ENCODE measurements at regions not wholly inside any gene's neighbourhood (a gene's known extent, or its start where the extent isn't known, plus 50 kb on each side); places are given as distances from the start of the nearest gene placed in this dataset.

DNA sequence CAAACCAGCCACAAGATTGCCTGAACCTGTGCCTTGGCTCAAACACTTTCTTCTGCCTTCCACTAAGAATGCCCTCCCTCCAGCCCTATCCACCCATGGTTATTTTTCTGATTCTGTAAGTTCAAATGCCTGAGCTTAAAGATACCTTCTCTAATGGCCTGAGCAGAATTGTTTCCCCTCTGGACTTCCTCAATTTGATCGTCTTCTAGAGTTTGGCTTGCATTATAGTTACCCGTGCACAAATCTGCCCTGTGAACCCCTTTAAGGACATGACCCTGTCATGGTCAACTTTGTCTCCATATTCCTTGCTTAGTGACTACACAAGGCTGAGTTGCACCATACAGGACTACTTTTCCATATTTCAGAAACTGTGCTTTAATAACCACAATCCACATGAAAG lies 481.0 kb downstream of the FOXO1 start:
- ATAC-seq, result no peak
- TF ChIP-seq POLR2AphosphoS5 (IDR thresholded peaks at IDR 0.05; ENCODE audit: low read depth) (no peak), EZH2phosphoT487 (IDR thresholded peaks at IDR 0.05; ENCODE audit: unreplicated experiment) (no peak), STAT1 (IDR thresholded peaks at IDR 0.05; ENCODE audit: unreplicated experiment) (no peak), CREB1 (CRISPR knock-in tag; IDR thresholded peaks at IDR 0.05; ENCODE audit: low read depth) (no peak), NANOG (IDR thresholded peaks at IDR 0.05; ENCODE audit: borderline replicate concordance) (no peak), ZNF114 (CRISPR knock-in tag; IDR thresholded peaks at IDR 0.05) (no peak), ZNF331 (CRISPR knock-in tag; IDR thresholded peaks at IDR 0.05; ENCODE audit: low read depth) (no peak), EZH2 (IDR thresholded peaks at IDR 0.05; ENCODE audit: low read depth, unreplicated experiment) (no peak), JUNB (IDR thresholded peaks at IDR 0.05; ENCODE audit: unreplicated experiment) (no peak)
- TF ChIP-seq, protein P1, sequence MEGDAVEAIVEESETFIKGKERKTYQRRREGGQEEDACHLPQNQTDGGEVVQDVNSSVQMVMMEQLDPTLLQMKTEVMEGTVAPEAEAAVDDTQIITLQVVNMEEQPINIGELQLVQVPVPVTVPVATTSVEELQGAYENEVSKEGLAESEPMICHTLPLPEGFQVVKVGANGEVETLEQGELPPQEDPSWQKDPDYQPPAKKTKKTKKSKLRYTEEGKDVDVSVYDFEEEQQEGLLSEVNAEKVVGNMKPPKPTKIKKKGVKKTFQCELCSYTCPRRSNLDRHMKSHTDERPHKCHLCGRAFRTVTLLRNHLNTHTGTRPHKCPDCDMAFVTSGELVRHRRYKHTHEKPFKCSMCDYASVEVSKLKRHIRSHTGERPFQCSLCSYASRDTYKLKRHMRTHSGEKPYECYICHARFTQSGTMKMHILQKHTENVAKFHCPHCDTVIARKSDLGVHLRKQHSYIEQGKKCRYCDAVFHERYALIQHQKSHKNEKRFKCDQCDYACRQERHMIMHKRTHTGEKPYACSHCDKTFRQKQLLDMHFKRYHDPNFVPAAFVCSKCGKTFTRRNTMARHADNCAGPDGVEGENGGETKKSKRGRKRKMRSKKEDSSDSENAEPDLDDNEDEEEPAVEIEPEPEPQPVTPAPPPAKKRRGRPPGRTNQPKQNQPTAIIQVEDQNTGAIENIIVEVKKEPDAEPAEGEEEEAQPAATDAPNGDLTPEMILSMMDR (conservative IDR thresholded peaks at IDR 0.05; ENCODE audit: low read depth in 2 of 2), result no peak
- TF ChIP-seq, protein P2, sequence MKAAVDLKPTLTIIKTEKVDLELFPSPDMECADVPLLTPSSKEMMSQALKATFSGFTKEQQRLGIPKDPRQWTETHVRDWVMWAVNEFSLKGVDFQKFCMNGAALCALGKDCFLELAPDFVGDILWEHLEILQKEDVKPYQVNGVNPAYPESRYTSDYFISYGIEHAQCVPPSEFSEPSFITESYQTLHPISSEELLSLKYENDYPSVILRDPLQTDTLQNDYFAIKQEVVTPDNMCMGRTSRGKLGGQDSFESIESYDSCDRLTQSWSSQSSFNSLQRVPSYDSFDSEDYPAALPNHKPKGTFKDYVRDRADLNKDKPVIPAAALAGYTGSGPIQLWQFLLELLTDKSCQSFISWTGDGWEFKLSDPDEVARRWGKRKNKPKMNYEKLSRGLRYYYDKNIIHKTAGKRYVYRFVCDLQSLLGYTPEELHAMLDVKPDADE (IDR thresholded peaks at IDR 0.05), result no peak
- TF ChIP-seq, protein P3, sequence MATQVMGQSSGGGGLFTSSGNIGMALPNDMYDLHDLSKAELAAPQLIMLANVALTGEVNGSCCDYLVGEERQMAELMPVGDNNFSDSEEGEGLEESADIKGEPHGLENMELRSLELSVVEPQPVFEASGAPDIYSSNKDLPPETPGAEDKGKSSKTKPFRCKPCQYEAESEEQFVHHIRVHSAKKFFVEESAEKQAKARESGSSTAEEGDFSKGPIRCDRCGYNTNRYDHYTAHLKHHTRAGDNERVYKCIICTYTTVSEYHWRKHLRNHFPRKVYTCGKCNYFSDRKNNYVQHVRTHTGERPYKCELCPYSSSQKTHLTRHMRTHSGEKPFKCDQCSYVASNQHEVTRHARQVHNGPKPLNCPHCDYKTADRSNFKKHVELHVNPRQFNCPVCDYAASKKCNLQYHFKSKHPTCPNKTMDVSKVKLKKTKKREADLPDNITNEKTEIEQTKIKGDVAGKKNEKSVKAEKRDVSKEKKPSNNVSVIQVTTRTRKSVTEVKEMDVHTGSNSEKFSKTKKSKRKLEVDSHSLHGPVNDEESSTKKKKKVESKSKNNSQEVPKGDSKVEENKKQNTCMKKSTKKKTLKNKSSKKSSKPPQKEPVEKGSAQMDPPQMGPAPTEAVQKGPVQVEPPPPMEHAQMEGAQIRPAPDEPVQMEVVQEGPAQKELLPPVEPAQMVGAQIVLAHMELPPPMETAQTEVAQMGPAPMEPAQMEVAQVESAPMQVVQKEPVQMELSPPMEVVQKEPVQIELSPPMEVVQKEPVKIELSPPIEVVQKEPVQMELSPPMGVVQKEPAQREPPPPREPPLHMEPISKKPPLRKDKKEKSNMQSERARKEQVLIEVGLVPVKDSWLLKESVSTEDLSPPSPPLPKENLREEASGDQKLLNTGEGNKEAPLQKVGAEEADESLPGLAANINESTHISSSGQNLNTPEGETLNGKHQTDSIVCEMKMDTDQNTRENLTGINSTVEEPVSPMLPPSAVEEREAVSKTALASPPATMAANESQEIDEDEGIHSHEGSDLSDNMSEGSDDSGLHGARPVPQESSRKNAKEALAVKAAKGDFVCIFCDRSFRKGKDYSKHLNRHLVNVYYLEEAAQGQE (IDR thresholded peaks at IDR 0.05; ENCODE audit: unreplicated experiment), result no peak
- TF ChIP-seq, protein P4, sequence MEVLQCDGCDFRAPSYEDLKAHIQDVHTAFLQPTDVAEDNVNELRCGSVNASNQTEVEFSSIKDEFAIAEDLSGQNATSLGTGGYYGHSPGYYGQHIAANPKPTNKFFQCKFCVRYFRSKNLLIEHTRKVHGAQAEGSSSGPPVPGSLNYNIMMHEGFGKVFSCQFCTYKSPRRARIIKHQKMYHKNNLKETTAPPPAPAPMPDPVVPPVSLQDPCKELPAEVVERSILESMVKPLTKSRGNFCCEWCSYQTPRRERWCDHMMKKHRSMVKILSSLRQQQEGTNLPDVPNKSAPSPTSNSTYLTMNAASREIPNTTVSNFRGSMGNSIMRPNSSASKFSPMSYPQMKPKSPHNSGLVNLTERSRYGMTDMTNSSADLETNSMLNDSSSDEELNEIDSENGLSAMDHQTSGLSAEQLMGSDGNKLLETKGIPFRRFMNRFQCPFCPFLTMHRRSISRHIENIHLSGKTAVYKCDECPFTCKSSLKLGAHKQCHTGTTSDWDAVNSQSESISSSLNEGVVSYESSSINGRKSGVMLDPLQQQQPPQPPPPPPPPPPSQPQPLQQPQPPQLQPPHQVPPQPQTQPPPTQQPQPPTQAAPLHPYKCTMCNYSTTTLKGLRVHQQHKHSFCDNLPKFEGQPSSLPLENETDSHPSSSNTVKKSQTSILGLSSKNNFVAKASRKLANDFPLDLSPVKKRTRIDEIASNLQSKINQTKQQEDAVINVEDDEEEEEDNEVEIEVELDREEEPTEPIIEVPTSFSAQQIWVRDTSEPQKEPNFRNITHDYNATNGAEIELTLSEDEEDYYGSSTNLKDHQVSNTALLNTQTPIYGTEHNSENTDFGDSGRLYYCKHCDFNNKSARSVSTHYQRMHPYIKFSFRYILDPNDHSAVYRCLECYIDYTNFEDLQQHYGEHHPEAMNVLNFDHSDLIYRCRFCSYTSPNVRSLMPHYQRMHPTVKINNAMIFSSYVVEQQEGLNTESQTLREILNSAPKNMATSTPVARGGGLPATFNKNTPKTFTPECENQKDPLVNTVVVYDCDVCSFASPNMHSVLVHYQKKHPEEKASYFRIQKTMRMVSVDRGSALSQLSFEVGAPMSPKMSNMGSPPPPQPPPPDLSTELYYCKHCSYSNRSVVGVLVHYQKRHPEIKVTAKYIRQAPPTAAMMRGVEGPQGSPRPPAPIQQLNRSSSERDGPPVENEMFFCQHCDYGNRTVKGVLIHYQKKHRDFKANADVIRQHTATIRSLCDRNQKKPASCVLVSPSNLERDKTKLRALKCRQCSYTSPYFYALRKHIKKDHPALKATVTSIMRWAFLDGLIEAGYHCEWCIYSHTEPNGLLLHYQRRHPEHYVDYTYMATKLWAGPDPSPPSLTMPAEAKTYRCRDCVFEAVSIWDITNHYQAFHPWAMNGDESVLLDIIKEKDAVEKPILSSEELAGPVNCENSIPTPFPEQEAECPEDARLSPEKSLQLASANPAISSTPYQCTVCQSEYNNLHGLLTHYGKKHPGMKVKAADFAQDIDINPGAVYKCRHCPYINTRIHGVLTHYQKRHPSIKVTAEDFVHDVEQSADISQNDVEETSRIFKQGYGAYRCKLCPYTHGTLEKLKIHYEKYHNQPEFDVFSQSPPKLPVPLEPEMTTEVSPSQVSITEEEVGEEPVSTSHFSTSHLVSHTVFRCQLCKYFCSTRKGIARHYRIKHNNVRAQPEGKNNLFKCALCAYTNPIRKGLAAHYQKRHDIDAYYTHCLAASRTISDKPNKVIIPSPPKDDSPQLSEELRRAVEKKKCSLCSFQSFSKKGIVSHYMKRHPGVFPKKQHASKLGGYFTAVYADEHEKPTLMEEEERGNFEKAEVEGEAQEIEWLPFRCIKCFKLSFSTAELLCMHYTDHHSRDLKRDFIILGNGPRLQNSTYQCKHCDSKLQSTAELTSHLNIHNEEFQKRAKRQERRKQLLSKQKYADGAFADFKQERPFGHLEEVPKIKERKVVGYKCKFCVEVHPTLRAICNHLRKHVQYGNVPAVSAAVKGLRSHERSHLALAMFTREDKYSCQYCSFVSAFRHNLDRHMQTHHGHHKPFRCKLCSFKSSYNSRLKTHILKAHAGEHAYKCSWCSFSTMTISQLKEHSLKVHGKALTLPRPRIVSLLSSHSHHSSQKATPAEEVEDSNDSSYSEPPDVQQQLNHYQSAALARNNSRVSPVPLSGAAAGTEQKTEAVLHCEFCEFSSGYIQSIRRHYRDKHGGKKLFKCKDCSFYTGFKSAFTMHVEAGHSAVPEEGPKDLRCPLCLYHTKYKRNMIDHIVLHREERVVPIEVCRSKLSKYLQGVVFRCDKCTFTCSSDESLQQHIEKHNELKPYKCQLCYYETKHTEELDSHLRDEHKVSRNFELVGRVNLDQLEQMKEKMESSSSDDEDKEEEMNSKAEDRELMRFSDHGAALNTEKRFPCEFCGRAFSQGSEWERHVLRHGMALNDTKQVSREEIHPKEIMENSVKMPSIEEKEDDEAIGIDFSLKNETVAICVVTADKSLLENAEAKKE (CRISPR knock-in tag; IDR thresholded peaks at IDR 0.05), result no peak
- H3K36me3 Mint-ChIP-seq (ENCODE audit: low read depth), result no peaks in the 10 kb centered on the region

More for the DNA sequence above, 481.0 kb downstream of the FOXO1 start:
- Histone ChIP-seq H3K27me3 (ENCODE audit: insufficient read depth) (no peaks in the 10 kb centered on the region), H3K9me2 (ENCODE audit: insufficient read depth) (no peaks in the 10 kb centered on the region), H2AFZ (no peak overlapping the region), H3K4me1 (ENCODE audit: insufficient read depth) (peaks cover 6% of the 10 kb centered on the region; the same call in 1 of the 2 replicates), H3K4me2 (no peak overlapping the region), H3F3A (replicated peaks; ENCODE audit: low read depth) (no peaks in the 10 kb centered on the region), H4K20me1 (replicated peaks; ENCODE audit: insufficient read depth) (no peaks in the 10 kb centered on the region), H3K79me2 (replicated peaks; ENCODE audit: insufficient read depth) (no peaks in the 10 kb centered on the region), H3K4me3 (no peak overlapping the region), H3K27ac (ENCODE audit: low read depth) (no peak overlapping the region), H3K36me3 (ENCODE audit: insufficient read depth) (no peaks in the 10 kb centered on the region)
- DNase-seq (ENCODE audit: low spot score), result no peak
- Mint-ChIP-seq H3K9me3 (no peaks in the 10 kb centered on the region), H3K27me3 (ENCODE audit: insufficient read depth, low read depth, poor library complexity) (peaks cover 3% of the 10 kb centered on the region), H3K4me1 (peaks cover 16% of the 10 kb centered on the region), H3K4me3 (no peak overlapping the region), H3K27ac (no peak overlapping the region)

Data from GM23338 (cell line).